ENCODE measurements at regions not wholly inside any gene's neighbourhood (a gene's known extent, or its start where the extent isn't known, plus 50 kb on each side); places are given as distances from the start of the nearest gene placed in this dataset.

DNA sequence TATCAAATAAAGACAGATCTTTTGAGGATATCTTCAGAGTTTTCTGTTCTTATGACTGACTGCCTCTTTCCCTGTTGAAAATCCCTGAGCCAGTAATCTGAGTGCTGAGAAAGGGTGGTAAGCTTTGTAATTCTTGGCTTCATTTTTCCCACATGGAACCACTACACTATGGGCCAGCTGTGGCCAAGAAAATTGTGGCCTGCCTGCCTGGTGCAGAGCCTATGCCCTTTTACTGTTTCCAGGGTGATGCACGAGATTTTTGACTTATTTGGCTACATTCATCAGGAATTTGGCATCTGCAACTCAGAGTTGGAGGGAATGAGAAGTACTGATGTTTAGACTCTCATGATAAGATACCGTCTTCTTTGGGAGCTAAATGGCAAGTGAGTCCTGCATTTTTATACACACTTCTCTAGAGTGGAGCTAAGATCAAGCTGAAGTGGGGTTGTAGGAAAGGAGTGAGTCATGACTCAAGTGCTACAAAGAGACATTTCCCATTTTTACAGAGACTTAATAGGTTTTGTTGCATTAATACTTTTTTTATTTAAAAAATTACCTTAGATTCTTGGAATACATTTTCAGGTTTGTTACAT, 328.2 kb upstream of the CDH7 start:
- Histone ChIP-seq H3K9ac (ENCODE audit: extremely low read depth, low read length, poor library complexity, severe bottlenecking) (no peak overlapping the region), H3K4me1 (ENCODE audit: control insufficient read depth, insufficient read depth, low read length) (no peaks in the 10 kb centered on the region), H3K27ac (ENCODE audit: low read depth, low read length) (no peak overlapping the region), H3K4me3 (ENCODE audit: low read length) (no peak overlapping the region), H3K27me3 (ENCODE audit: control insufficient read depth, insufficient read depth, low read length, poor library complexity, severe bottlenecking) (no peaks in the 10 kb centered on the region), H3K9me3 (ENCODE audit: control insufficient read depth, low read length) (no peaks in the 10 kb centered on the region), H3K36me3 (ENCODE audit: control insufficient read depth, insufficient read depth, low read length) (no peaks in the 10 kb centered on the region)
- Mint-ChIP-seq H3K36me3 (ENCODE audit: low read depth) (no peaks in the 10 kb centered on the region), H3K27me3 (ENCODE audit: insufficient read depth) (no peaks in the 10 kb centered on the region), H3K9me3 (no peaks in the 10 kb centered on the region), H3K27ac (no peak overlapping the region), H3K4me3 (no peak overlapping the region), H3K4me1 (no peaks in the 10 kb centered on the region)
- DNase-seq = no peak
- 83 to 100% methylated on average over 2 of the region's 2 CpGs for WGBS, 2 experiments (ENCODE audit: insufficient coverage in 1 of 2, insufficient read length in 1 of 2)
- TF ChIP-seq CTCF (conservative IDR thresholded peaks at IDR 0.05) = no peak

GRCh38 chr18:65415098-65415497, 335.7 kb upstream of the CDH7 start:
- Histone ChIP-seq H3K27ac (ENCODE audit: low read depth, low read length) (no peak overlapping the region), H3K9ac (ENCODE audit: extremely low read depth, low read length, poor library complexity, severe bottlenecking) (no peak overlapping the region), H3K9me3 (ENCODE audit: control insufficient read depth, low read length) (peaks cover 9% of the 10 kb centered on the region), H3K4me3 (ENCODE audit: low read length) (no peak overlapping the region), H3K36me3 (ENCODE audit: control insufficient read depth, insufficient read depth, low read length) (no peaks in the 10 kb centered on the region), H3K4me1 (ENCODE audit: control insufficient read depth, insufficient read depth, low read length) (no peaks in the 10 kb centered on the region), H3K27me3 (ENCODE audit: control insufficient read depth, insufficient read depth, low read length, poor library complexity, severe bottlenecking) (no peaks in the 10 kb centered on the region)
- no peaks in the 10 kb centered on the region for H3K9me3 Mint-ChIP-seq
- H3K27ac Mint-ChIP-seq = no peak overlapping the region
- no peaks in the 10 kb centered on the region for H3K36me3 Mint-ChIP-seq (ENCODE audit: low read depth)
- H3K27me3 Mint-ChIP-seq (ENCODE audit: insufficient read depth) = no peaks in the 10 kb centered on the region
- peak; percentile 45 for DNase-seq
- H3K4me3 Mint-ChIP-seq = no peak overlapping the region
- no peaks in the 10 kb centered on the region for H3K4me1 Mint-ChIP-seq
- no peak for TF ChIP-seq CTCF (conservative IDR thresholded peaks at IDR 0.05)

DNA sequence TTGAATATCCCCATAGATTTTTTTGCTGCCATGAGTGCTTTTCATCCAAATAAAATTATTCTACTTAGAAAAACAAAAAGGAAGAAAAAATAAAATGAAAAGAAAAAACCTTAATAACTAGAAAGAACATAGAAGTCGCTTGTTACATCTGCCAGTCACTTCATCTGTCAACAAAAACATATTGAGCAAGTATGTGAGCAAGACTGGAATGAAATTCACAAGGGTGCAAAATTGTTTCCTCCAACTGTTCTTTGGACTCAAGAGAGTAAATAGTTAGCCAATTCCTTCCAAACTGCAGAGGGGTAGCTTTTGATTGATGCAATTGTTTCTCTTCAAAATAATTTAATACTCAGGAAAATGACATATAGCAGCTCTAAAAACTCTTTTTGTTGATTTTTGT, 336.3 kb upstream of the CDH7 start:
- no peak overlapping the region for H3K27ac ChIP-seq (ENCODE audit: low read depth, low read length)
- no peaks in the 10 kb centered on the region for H3K4me1 Mint-ChIP-seq

More for the DNA sequence above, 336.3 kb upstream of the CDH7 start:
- Histone ChIP-seq H3K9ac (ENCODE audit: extremely low read depth, low read length, poor library complexity, severe bottlenecking) (no peak overlapping the region), H3K4me3 (ENCODE audit: low read length) (no peak overlapping the region), H3K36me3 (ENCODE audit: control insufficient read depth, insufficient read depth, low read length) (no peaks in the 10 kb centered on the region), H3K9me3 (ENCODE audit: control insufficient read depth, low read length) (peaks cover 9% of the 10 kb centered on the region), H3K27me3 (ENCODE audit: control insufficient read depth, insufficient read depth, low read length, poor library complexity, severe bottlenecking) (no peaks in the 10 kb centered on the region), H3K4me1 (ENCODE audit: control insufficient read depth, insufficient read depth, low read length) (no peaks in the 10 kb centered on the region)
- no peaks in the 10 kb centered on the region for H3K36me3 Mint-ChIP-seq (ENCODE audit: low read depth)
- no peak overlapping the region for H3K27ac Mint-ChIP-seq
- no peak overlapping the region for H3K4me3 Mint-ChIP-seq
- no peaks in the 10 kb centered on the region for H3K9me3 Mint-ChIP-seq
- no peak for DNase-seq
- TF ChIP-seq CTCF (conservative IDR thresholded peaks at IDR 0.05) = no peak
- 100% methylated on average over 1 of the region's 1 CpG; no CpG with 5 or more reads in 1 of the 2 experiments for WGBS, 2 experiments (ENCODE audit: insufficient coverage in 1 of 2, insufficient read length in 1 of 2)
- H3K27me3 Mint-ChIP-seq (ENCODE audit: insufficient read depth) = no peaks in the 10 kb centered on the region

All from endodermal cell (in vitro differentiated cells).